Activated CD4-positive, alpha-beta T cell treated with anti-CD3 and anti-CD28 coated beads for 1 hour (primary cell): ENCODE measurements at regions not wholly inside any gene's neighbourhood (a gene's known extent, or its start where the extent isn't known, plus 50 kb on each side); places are given as distances from the start of the nearest gene placed in this dataset.

Experiments used
- DNase-seq: peaks from one replicate; pipeline ENCODE4 v3.0.0-alpha.2; 2020

GRCh38 chr6:4584801-4585200 lies 191.4 kb upstream of the CDYL start:
- DNase-seq = no peak

GRCh38 chr6:4582506-4583417 lies 193.4 kb upstream of the CDYL start:
- DNase-seq = no peak

DNA sequence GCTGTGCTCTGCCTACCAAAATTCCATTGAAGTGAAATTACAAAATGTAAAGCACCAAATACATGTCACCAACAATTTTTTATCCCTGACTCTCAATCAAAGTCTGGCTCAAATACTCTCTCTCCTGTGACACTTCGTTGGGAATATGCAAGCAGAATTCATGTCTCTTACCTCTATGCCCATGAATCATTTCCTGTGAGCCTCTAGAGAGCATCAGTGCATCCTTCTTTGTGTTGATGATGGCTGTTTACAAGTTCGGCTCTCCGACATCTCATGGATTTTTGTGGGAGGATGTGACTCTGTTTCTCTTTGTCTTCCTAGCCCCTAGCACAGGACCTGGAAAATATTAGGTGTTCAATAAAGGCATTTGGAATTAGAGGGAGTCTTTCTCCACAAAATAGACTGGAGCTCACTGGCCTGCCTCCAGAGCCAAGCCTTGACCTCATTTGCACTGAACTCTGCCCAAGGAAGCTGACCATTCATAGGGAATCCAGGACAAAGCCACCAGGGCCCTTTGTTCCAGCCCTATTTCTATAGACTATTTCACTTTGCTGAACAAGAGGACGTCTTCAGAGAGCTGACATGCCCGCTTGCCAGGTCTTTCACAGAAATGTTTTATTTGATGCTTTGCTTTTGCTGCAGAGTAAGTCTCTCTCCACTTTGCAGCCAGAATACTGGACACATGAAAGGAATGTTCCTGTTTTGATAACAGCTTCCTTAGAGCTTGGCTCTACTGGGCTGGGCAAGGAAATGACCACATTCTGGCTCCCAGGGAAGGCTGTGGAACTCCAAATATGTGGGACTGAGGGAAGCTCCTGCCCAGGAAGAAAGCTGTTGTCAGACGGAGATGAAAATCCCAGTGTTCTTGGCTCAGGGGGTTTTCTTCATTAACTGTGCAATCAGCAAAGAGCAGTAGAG lies 194.5 kb upstream of the CDYL start:
- DNase-seq = no peak

DNA sequence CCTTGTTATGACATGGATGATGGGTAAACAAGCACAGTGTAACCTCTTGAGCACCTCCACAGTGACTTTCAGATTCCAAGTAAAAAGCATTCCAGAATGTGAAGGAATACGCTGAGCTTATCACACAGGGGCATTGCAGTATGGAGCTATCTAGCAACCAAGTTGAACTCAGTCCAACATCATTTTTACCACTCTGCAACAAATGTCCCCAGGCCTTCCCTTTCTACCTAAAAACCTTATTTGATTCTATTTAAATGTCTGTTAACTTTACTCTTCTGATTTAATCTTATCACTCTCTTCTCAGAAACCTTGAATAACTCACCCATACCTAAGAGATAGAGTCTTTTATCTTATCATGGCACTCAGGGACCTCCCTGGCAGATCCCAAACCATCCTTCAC lies 195.8 kb upstream of the CDYL start:
- DNase-seq = no peak

DNA sequence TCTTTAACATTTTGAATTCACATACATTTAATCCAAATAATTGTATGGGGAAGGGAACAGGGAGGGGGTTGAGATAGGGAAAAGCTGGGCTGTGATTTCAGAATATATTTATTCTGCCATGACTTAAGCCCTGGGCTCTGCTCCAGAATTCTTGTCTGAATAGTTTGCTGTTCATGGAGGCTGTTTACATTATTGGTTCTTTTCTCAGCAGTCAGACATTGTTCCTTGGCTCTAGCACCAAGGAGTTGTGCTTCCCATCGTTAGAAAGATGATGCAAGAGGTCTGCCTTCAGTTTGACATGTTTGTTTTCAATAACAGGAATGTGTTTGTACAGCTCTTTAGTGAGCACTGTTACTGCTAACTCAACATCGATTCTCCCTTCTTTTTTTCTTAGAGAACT lies 198.8 kb upstream of the CDYL start:
- DNase-seq = no peak

- DNase-seq = no peak
These were observed 200.5 kb upstream of the CDYL start for GRCh38 chr6:4575714-4576113.

GRCh38 chr6:4574007-4574406 lies 202.2 kb upstream of the CDYL start:
- DNase-seq = no peak

DNA sequence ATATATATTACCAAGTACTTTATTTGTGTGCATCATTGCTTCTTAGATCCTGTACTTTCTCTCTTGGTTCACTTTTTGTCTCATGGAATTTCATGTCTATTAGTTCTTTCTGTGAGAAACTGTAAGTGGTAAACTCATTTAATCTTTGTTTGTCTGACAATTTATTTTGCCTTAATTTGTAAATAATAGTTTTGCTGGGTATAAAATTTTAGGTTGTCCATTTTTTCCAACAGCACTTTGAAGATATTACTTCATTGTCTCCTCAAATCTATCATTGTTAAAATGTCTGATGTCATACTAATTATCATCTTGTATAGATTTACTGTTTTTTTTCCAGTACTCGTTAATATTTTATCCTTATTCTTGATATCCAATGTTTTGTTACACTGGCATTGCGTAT lies 205.2 kb upstream of the CDYL start:
- DNase-seq = no peak

GRCh38 chr6:4568138-4568537 lies 208.1 kb upstream of the CDYL start:
- no peak for DNase-seq

GRCh38 chr6:4567141-4567540 lies 209.1 kb upstream of the CDYL start:
- no peak for DNase-seq

DNA sequence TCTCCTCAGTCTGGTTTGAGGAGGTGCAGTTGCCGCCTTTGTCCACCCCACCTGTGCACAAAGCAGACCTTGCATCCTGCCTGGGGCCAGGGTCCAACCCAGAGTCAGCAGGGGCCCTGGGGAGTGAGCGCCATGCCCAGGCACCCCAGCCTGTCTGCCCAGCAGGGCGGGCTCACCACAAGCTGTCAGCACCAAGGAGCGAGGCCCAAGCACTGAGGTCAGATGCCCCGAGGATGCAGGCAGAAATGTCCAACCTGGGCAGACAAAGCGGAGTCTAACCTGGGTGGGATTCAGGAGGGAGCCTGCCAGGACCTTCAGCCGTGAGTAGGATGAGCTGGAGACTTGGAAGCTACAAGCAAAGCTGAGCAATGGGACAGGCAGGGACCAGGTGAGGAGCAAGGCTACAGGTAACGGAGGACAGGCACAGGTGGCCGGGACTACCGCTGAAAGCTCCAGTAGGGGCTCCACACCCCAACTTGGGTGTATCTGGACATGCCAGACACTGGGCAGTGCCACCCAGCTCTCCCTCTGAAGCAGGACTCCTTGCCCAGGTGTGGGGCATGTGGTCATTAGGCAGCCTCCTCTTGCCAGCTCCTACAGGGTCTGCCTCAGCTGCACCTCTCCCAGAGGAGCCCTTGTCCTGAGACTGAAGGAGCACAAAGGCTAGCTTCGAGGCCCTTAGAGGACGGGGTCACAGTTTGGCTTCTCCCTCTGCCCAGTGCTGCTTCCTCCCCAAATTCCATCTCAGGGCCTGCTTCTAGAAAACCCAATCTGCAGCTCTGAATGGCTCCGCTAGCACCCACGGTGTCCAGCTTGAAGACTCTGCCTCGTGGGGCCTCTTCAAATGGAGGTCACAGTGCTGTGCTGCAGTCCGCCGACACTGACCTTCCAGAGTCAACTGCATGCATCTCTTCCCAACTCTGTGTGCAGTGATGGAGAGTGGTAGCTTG lies 210.6 kb upstream of the CDYL start:
- DNase-seq = no peak

GRCh38 chr6:4564801-4565271 lies 211.4 kb upstream of the CDYL start:
- no peak for DNase-seq

GRCh38 chr6:4563877-4564276 lies 212.3 kb upstream of the CDYL start:
- DNase-seq = no peak

DNA sequence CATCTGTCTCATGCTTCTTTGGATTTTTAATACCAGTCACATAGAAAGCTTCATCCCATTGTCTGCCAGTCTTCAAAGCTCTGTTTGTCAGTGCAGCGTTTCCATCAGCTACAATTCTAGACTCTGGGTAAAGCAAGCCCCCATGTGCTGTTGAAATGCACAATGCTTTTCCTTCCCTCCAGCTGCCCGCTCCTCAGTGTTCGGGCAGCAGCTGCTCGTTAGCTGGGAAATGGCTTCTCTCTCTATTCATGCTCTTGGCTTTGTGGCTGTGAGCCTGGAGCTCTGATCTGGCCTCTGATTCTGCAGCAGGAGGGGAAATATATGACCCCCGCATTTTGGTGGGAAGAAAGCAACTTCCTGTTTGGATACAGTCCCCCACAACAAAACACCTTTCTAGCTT lies 213.0 kb upstream of the CDYL start:
- DNase-seq = no peak

- no peak for DNase-seq
These were observed 214.3 kb upstream of the CDYL start for GRCh38 chr6:4561773-4562400.

GRCh38 chr6:4561078-4561435 lies 215.1 kb upstream of the CDYL start:
- DNase-seq = no peak

GRCh38 chr6:4560221-4561077 lies 215.8 kb upstream of the CDYL start:
- no peak for DNase-seq

DNA sequence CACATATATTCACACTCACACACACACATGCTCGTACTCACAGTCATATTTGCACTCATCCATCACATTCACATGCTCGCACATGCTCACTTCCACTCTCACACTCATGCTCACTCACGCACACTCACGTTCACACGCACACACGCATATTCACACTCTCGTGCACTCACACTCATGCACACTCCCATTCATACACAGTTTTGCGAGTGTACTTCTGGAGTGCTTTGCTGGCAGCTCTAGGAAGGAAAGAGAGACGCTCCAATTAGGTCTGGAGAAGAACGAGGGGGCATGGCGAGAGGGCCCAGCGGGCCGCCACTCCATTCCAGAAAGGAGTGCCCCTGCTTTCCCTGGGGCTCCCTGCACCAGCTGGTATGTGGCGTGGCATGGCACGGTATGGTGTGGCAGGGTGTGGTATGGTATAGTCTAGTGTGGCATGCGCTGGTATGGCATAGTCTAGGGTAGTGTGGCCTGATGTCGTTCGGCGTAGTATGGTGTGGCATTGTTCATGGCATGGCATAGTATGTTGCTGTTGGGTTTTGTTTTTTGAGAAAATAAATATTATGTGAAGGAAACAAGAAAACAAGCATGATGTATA lies 216.8 kb upstream of the CDYL start:
- no peak for DNase-seq

- DNase-seq = no peak
These were observed 221.6 kb upstream of the CDYL start for GRCh38 chr6:4554645-4555044.

- no peak for DNase-seq
These were observed 222.8 kb upstream of the CDYL start for GRCh38 chr6:4553387-4553786.

GRCh38 chr6:4550227-4550597 lies 226.0 kb upstream of the CDYL start:
- no peak for DNase-seq
